ENCODE measurements at regions not wholly inside any gene's neighbourhood (a gene's known extent, or its start where the extent isn't known, plus 50 kb on each side); places are given as distances from the start of the nearest gene placed in this dataset.

DNA sequence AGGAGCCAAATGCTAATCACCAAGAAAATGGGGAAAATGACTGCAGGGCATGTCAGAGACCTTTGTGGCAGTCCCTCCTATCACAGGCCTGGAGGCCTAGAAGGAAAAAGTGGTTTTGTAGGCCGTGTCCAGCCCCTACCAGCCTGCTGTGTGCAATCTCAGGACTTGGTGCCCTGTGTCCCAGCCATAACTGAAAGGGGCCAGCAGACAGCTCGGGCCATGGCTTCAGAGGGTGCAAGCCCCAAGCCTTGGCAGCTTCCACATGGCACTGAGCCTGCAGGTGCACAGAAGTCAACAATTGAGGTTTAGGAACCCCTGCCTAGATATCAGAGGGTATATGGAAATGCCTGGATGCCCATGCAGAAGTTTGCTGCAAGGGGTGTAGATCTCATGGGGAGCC lies 391.2 kb upstream of the FSIP2 start:
- DNase-seq (no peak), ATAC-seq (no peak)
- Mint-ChIP-seq H3K36me3 (ENCODE audit: low read depth) (no peaks in the 10 kb centered on the region), H3K27ac (no peak overlapping the region), H3K27me3 (ENCODE audit: low read depth) (no peaks in the 10 kb centered on the region), H3K4me1 (ENCODE audit: low read depth) (no peaks in the 10 kb centered on the region), H3K4me3 (no peak overlapping the region), H3K9me3 (ENCODE audit: insufficient read depth) (no peaks in the 10 kb centered on the region)
- CTCF ChIA-PET, result no interaction called here
- POLR2A ChIA-PET, result no interaction called here

GRCh38 chr2:185360776-185361175 lies 377.8 kb upstream of the FSIP2 start:
- POLR2A ChIA-PET, result no interaction called here
- Mint-ChIP-seq H3K27me3 (ENCODE audit: low read depth) (no peaks in the 10 kb centered on the region), H3K4me3 (no peak overlapping the region), H3K9me3 (ENCODE audit: insufficient read depth) (no peaks in the 10 kb centered on the region), H3K27ac (no peak overlapping the region), H3K36me3 (ENCODE audit: low read depth) (no peaks in the 10 kb centered on the region), H3K4me1 (ENCODE audit: low read depth) (no peaks in the 10 kb centered on the region)
- CTCF ChIA-PET, result no interaction called here
- DNase-seq (no peak), ATAC-seq (no peak)

GRCh38 chr2:185372188-185372587 lies 366.4 kb upstream of the FSIP2 start:
- Mint-ChIP-seq H3K27me3 (ENCODE audit: low read depth) (no peaks in the 10 kb centered on the region), H3K36me3 (ENCODE audit: low read depth) (no peaks in the 10 kb centered on the region), H3K4me3 (no peak overlapping the region), H3K27ac (no peak overlapping the region), H3K4me1 (ENCODE audit: low read depth) (no peaks in the 10 kb centered on the region), H3K9me3 (ENCODE audit: insufficient read depth) (peaks cover 1% of the 10 kb centered on the region)
- ChIA-PET POLR2A (no interaction called here), CTCF (no interaction called here)
- ATAC-seq (no peak), DNase-seq (no peak)

DNA sequence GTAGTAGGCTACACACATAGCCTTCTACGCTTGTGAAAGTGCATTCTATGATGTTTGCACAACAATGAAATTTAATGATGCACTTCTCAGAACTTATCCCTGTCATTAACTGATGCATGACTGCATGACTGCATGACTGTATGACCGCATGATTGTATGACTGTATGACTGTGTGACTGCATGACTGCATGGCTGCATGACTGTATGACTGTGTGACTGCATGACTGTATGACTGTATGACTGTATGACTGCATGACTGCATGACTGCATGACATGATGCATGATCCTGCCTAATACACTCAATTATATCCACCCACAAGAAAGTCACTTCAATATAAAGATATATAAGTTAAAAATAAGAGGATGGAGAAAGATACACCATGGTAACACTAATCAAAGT lies 365.4 kb upstream of the FSIP2 start:
- no peak for DNase-seq
- no peak overlapping the region for H3K4me3 Mint-ChIP-seq

GRCh38 chr2:185374878-185375277 lies 363.7 kb upstream of the FSIP2 start:
- no peaks in the 10 kb centered on the region for H3K36me3 Mint-ChIP-seq (ENCODE audit: low read depth)
- no peak for ATAC-seq
- H3K27ac Mint-ChIP-seq, result no peak overlapping the region
- H3K9me3 Mint-ChIP-seq (ENCODE audit: insufficient read depth), result peaks cover 7% of the 10 kb centered on the region
- DNase-seq, result no peak
- H3K27me3 Mint-ChIP-seq (ENCODE audit: low read depth), result no peaks in the 10 kb centered on the region
- POLR2A ChIA-PET, result no interaction called here
- CTCF ChIA-PET, result no interaction called here
- H3K4me3 Mint-ChIP-seq, result no peak overlapping the region
- H3K4me1 Mint-ChIP-seq (ENCODE audit: low read depth), result no peaks in the 10 kb centered on the region

More for the DNA sequence above, 365.4 kb upstream of the FSIP2 start:
- Mint-ChIP-seq H3K27ac (no peak overlapping the region), H3K27me3 (ENCODE audit: low read depth) (no peaks in the 10 kb centered on the region), H3K36me3 (ENCODE audit: low read depth) (no peaks in the 10 kb centered on the region), H3K9me3 (ENCODE audit: insufficient read depth) (peaks cover 7% of the 10 kb centered on the region), H3K4me1 (ENCODE audit: low read depth) (no peaks in the 10 kb centered on the region)
- CTCF ChIA-PET, result no interaction called here
- no peak for ATAC-seq
- POLR2A ChIA-PET, result no interaction called here

DNA sequence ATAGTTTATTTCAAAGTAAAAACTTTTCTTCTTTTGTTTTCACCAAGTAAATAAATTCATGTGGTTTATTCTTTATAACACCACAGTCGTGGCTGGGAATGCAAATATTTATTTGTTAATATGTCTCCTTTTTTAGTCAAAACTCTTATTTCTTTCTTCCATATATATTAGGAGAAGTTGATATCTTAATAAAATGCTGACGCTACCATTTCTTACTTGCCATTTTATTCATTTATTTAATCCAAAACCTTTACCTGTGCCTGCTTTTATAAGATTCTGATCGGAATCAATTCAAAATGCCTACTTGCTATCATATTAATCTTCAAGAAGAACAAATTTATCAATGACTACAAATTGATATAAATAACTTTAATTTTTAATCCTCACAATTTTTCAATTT lies 362.9 kb upstream of the FSIP2 start:
- CTCF ChIA-PET, result no interaction called here
- peaks cover 7% of the 10 kb centered on the region for H3K9me3 Mint-ChIP-seq (ENCODE audit: insufficient read depth)
- H3K36me3 Mint-ChIP-seq (ENCODE audit: low read depth), result no peaks in the 10 kb centered on the region

DNA sequence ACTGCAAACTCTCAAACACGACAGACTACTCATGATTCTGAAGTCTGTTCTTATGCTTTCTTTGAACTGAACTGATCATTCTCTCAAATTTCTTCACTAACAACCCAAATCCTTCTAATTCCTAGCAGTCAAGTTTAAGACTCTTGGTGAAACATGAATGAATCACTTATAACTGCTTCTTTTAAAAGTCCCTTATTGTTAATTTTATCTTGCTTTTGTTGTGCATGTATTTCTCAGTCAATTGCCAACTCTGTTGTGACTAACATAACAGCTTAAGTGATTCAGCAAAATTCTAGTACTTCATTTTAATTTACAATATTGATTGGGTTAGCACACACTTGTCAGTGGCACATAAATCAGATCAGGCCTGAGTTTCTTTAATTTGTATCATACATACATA lies 357.0 kb upstream of the FSIP2 start:
- H3K9me3 Mint-ChIP-seq (ENCODE audit: insufficient read depth), result peaks cover 7% of the 10 kb centered on the region
- no peaks in the 10 kb centered on the region for H3K4me1 Mint-ChIP-seq (ENCODE audit: low read depth)
- H3K27me3 Mint-ChIP-seq (ENCODE audit: low read depth), result no peaks in the 10 kb centered on the region
- no peaks in the 10 kb centered on the region for H3K36me3 Mint-ChIP-seq (ENCODE audit: low read depth)
- no peak overlapping the region for H3K4me3 Mint-ChIP-seq
- H3K27ac Mint-ChIP-seq, result no peak overlapping the region
- DNase-seq (no peak), ATAC-seq (no peak)
- POLR2A ChIA-PET, result no interaction called here
- CTCF ChIA-PET, result no interaction called here

More for the DNA sequence above, 362.9 kb upstream of the FSIP2 start:
- POLR2A ChIA-PET, result no interaction called here
- ATAC-seq (no peak), DNase-seq (no peak)
- H3K4me3 Mint-ChIP-seq, result no peak overlapping the region
- no peaks in the 10 kb centered on the region for H3K4me1 Mint-ChIP-seq (ENCODE audit: low read depth)
- no peak overlapping the region for H3K27ac Mint-ChIP-seq
- H3K27me3 Mint-ChIP-seq (ENCODE audit: low read depth), result no peaks in the 10 kb centered on the region

- ATAC-seq, result no peak
- Mint-ChIP-seq H3K27me3 (ENCODE audit: low read depth) (no peaks in the 10 kb centered on the region), H3K36me3 (ENCODE audit: low read depth) (no peaks in the 10 kb centered on the region), H3K4me3 (no peak overlapping the region), H3K9me3 (ENCODE audit: insufficient read depth) (no peaks in the 10 kb centered on the region), H3K27ac (no peak overlapping the region), H3K4me1 (ENCODE audit: low read depth) (no peaks in the 10 kb centered on the region)
- no peak for DNase-seq
- ChIA-PET POLR2A (no interaction called here), CTCF (no interaction called here)
Observed at GRCh38 chr2:185384822-185385560, 353.6 kb upstream of the FSIP2 start.

- Mint-ChIP-seq H3K36me3 (ENCODE audit: low read depth) (no peaks in the 10 kb centered on the region), H3K9me3 (ENCODE audit: insufficient read depth) (no peaks in the 10 kb centered on the region), H3K4me3 (no peak overlapping the region), H3K4me1 (ENCODE audit: low read depth) (no peaks in the 10 kb centered on the region), H3K27ac (no peak overlapping the region), H3K27me3 (ENCODE audit: low read depth) (no peaks in the 10 kb centered on the region)
- ATAC-seq, result no peak
- DNase-seq, result no peak
- ChIA-PET CTCF (no interaction called here), POLR2A (no interaction called here)
Observed at GRCh38 chr2:185388226-185388625, 350.4 kb upstream of the FSIP2 start.

GRCh38 chr2:185391543-185391942 lies 347.1 kb upstream of the FSIP2 start:
- H3K4me3 Mint-ChIP-seq, result no peak overlapping the region
- no peak overlapping the region for H3K27ac Mint-ChIP-seq
- POLR2A ChIA-PET, result no interaction called here
- no peaks in the 10 kb centered on the region for H3K27me3 Mint-ChIP-seq (ENCODE audit: low read depth)
- no peak for DNase-seq
- CTCF ChIA-PET, result no interaction called here
- no peaks in the 10 kb centered on the region for H3K9me3 Mint-ChIP-seq (ENCODE audit: insufficient read depth)
- no peaks in the 10 kb centered on the region for H3K4me1 Mint-ChIP-seq (ENCODE audit: low read depth)
- no peaks in the 10 kb centered on the region for H3K36me3 Mint-ChIP-seq (ENCODE audit: low read depth)
- ATAC-seq, result no peak

DNA sequence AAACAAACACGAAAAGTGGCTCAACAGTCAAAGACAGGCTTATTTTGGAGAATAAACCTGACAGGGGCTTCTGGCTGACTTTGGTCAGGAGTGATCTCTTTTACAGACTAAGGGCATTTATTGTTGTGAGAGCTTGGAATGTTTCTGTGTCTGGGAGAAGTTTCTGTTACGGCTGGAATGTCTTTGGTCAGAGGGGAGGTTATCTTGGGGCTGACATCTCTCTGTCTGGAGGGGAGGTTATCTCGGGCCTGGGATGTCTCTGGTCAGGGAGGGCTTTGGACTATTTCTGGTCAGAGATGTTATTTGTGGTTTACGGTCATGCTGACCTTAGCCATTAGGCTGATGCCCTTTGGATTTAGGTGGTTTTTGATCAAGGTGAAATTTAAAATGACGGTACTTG lies 345.5 kb upstream of the FSIP2 start:
- Mint-ChIP-seq H3K27me3 (ENCODE audit: low read depth) (no peaks in the 10 kb centered on the region), H3K36me3 (ENCODE audit: low read depth) (no peaks in the 10 kb centered on the region), H3K4me1 (ENCODE audit: low read depth) (no peaks in the 10 kb centered on the region), H3K4me3 (no peak overlapping the region), H3K27ac (no peak overlapping the region), H3K9me3 (ENCODE audit: insufficient read depth) (no peaks in the 10 kb centered on the region)
- POLR2A ChIA-PET, result no interaction called here
- CTCF ChIA-PET, result no interaction called here
- DNase-seq, result no peak
- no peak for ATAC-seq

GRCh38 chr2:185402474-185402873 lies 336.1 kb upstream of the FSIP2 start:
- Mint-ChIP-seq H3K9me3 (ENCODE audit: insufficient read depth) (peaks cover 3% of the 10 kb centered on the region), H3K4me3 (no peak overlapping the region), H3K27ac (no peak overlapping the region), H3K4me1 (ENCODE audit: low read depth) (no peaks in the 10 kb centered on the region), H3K27me3 (ENCODE audit: low read depth) (no peaks in the 10 kb centered on the region), H3K36me3 (ENCODE audit: low read depth) (no peaks in the 10 kb centered on the region)
- CTCF ChIA-PET, result no interaction called here
- DNase-seq (no peak), ATAC-seq (no peak)
- POLR2A ChIA-PET, result no interaction called here

- ChIA-PET POLR2A (no interaction called here), CTCF (no interaction called here)
- no peak for ATAC-seq
- DNase-seq, result no peak
- Mint-ChIP-seq H3K9me3 (ENCODE audit: insufficient read depth) (peaks cover 3% of the 10 kb centered on the region), H3K4me3 (no peak overlapping the region), H3K4me1 (ENCODE audit: low read depth) (no peaks in the 10 kb centered on the region), H3K36me3 (ENCODE audit: low read depth) (no peaks in the 10 kb centered on the region), H3K27me3 (ENCODE audit: low read depth) (no peaks in the 10 kb centered on the region), H3K27ac (no peak overlapping the region)
Observed at GRCh38 chr2:185404578-185404977, 334.0 kb upstream of the FSIP2 start.
